GOT3 (cell line): ENCODE measurements at regions not wholly inside any gene's neighbourhood (a gene's known extent, or its start where the extent isn't known, plus 50 kb on each side); places are given as distances from the start of the nearest gene placed in this dataset.
"Not testable (repeated sequence)": the region's sequence is repeated elsewhere in the genome, so short reads cannot be mapped to it uniquely, and the experiment has no call there.

Source experiments
- DNase-seq: peaks from one replicate; lab custom pipeline; 2025; ENCODE audit warnings: mixed read lengths; lab: John Stamatoyannopoulos, UW

DNA sequence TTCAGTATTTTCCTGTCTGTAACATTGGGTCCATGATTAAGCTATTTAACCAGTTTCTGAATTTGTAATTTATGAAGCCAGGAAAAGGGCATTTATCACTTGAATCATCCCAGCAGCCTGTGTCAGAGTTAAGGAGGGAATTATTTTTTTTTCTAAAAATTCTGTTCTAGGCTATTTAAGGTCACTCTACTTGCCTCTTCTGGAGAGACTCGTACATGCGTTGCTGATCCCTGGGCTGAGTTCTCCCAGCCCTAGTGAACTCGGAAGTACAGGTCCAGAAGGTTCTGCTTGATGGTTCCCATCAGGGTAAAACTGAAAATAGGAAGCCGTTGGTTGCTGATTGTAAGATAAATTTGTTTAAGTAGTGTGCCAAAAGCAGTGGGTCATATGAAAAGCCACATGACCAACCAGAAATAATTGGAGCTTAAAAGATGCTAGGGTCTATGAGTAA lies 90.7 kb downstream of the GPR88 start:
- DNase-seq, result no peak

DNA sequence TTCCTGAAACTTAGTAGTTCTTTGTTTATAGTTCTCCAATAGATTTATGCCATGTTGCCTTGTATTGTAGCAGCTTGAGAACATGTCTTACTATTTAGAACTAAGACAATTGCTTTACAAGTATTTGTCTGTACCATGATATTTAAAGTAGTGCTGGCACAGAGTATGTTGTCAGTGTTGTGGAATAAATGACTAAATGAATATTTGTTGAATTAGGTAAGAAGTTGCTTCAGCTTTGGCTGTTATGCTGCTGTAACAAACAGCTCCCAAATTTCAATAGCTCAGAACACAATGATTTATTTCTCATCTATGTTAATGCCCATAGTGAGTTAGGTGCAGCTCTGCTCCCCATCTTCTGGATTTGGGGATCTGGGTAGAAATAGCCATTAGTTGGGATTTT lies 90.2 kb upstream of the VCAM1 start:
- DNase-seq, result no peak

DNA sequence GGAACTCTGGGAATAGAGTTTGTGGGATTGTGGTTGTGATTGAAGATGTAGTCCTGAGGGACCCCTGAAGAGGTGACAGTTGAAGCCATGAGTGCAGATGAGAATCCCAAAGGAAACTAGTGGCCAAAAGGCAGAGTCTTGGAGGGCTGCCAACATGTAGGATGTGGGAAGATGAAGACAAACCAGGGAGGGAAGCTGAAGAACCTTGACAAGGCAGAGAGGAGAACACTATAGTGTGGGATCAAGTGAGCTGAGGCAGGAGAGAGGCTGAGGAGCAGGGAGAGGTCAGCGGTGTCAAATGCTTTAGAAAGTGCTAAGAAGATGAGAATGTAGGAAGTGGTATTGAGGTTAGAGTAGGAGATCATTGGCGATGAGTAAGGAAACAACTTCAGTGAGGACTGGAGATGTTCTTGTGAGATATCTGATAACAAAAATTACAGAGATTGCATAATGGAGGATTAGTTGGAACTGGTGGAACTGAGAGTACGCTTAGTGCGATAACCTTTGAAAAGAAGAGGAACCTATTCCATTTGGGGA lies 88.5 kb upstream of the VCAM1 start:
- no peak for DNase-seq

DNA sequence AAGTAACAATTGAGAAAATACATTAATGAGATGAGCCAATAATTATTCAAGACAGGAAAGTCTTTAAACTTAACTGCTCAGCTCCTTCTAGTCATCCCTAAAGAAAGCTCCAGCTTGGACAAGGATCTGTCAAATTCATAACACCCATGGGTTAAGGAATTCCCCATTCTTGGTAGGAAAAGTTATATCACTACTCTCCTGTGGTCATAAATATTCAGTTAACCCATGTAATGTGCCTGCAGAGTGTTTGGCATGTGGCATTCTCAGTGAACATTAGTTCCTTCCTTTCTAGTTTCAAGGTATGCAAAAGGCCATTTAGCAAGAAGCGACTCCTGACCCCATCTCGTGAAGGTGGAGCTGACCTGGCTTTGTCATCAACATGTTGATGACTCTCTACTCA lies 76.7 kb upstream of the VCAM1 start:
- DNase-seq, result no peak

DNA sequence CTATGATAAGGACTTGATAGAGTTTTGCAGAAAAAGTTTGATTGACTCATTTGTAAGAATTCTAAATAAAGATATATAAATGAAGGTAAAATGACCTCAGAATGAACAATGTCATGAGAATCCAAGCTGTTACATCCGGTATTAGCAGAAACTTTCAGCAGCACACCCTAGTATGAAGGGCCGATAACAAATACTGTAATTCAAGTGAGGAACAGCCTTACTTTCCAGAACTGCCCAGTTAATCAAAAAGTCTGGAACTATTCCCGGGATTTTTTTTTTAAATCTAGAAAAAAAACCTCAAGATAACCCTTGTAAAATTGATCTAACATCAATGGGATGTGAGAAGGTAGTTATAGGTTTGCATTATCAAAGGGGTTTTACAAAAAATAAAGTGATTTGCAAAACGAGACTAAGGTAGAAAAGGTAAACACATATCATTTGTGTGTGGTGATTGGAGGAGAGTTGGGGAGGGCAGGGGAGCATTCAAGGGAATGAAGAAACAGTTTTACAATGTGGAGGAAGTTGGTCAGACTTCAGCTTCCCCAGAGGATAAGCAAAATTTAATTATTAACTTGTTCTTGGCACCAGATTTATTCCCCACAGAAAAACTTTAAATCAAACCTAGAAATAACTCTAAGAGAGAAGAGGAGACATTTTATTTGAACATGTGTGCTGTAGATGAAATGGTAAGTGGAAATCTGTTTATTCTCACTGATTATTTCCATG lies 75.9 kb upstream of the VCAM1 start:
- no peak for DNase-seq

DNA sequence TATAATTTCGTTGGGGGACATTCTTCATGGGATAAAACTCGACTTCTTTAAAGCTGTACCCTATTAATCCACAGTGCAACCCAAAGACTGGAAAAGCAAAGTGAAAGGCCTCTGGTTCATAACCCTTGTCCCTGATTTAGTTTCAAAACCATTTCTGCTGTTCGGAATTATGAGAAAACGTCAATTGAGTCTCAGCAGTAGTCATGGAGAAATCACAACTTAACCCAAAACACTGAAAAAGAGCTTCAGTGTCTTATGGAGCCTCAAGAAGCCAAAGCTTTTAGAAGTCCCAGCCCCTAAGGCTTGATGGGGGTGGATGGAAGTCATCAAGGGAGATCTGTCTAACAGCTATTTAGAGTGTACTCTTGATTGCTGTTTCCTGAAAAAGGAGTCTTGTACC lies 73.5 kb upstream of the VCAM1 start:
- DNase-seq, result no peak

DNA sequence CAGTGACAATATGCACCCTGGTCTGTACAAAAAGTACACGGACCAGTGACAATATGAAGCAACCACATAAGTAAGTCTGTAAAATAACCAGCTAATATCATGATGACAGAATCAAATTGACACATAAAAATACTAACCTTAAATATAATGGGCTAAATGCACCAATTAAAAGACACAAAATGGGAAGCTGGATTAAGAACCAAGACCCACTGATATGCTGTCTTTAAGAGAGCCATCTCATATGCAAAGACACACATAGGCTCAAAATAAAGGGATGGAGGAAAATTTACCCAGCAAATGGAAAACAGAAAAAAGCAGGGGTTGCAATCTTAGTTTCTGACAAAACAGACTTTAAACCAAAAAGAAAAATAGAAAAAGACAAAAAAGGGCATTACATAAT lies 70.4 kb upstream of the VCAM1 start:
- no peak for DNase-seq

DNA sequence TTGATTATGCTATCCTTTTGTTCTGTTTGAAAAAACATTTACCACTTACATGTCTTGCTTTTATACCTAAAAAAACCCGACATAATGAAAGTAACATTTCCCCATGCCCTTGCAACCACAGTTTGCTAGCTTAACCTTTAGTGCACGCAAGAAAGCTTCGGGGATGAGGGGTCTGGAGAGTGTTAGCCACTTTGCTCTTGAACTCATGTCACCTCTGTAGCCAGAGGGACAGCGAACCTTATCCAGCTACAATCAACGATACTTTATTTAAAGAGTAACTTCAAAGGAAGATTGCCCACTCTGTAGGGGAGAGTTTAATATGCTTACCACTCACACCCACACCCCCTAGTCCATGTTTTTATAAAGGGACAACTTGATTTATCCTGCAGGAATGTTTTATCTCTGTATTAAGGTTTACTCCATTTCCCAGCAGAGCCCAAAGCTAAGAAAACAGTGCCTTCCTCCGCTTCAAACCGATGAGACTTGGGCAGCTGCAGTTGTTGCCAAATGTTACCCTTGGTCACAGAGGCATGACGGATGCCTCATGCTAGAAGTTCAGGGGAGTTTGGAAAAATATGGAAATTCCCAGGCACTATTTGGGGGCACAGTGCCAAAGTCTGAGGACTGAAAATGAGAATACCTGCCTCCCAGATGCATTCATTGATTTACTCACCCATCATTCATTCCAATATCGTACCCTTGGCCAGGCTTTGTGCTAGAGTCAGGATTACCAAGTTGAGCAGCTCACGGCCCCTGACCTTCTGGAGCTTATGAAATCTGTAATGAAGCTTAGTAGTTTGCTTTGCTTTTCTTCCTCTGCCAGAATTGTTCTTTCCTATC lies 61.4 kb upstream of the VCAM1 start:
- DNase-seq, result no peak

DNA sequence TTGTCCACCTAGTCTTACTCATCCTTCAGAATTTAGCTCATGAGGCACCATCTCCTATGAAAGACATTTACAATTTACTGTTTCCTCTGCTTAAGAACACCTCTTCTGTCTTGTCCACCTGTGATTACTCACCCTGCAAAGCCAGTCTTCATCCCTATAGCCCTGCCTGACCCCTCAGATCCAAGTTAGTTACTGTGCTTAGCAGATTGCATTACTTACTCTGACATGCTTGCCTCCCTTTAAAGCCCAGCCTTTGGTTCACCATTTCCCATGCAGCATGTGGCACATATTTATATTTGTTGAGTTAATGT lies 60.9 kb upstream of the VCAM1 start:
- DNase-seq, result no peak

DNA sequence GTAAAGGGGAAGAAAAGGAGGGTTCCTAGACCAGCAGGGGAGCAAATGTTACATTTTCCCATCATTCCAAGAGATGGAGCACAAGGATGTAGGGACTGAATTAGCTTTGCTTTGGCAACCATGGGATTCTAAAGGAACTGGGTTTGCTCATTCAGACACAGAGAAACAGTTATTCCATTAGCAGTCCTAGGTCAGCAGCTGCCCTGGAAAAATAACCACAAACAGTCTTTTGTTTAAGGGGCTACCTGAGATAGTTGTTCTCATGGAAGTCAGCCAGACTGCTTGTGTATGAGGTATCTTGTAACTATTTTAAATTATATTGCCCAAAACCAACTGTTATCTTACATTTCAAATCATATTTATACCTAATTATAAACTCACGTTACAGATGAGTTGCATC lies 58.4 kb upstream of the VCAM1 start:
- DNase-seq, result no peak

DNA sequence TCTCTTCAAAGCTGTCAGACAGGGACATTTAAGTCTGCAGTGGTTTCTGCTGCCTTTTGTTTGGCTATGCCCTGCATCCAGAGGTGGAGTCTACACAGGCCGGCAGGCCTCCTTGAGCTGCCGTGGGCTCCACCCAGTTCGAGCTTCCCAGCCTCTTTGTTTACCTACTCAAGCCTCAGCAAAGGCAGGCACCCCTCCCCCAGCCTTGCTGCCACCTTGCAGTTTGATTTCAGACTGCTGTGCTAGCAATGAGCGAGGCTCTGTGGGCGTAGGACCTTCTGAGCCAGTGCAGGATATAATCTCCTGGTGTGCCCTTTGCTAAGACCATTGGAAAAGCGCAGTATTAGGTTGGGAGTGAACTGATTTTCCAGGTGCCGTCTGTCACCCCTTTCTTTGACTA lies 51.0 kb upstream of the VCAM1 start:
- DNase-seq, result not testable (repeated sequence)
